Tibial artery (tissue), 4 donors: ENCODE measurements at regions not wholly inside any gene's neighbourhood (a gene's known extent, or its start where the extent isn't known, plus 50 kb on each side); places are given as distances from the start of the nearest gene placed in this dataset.

Source experiments
- DNase-seq, 2 donors: peaks; one replicate each; pipeline ENCODE4 v3.0.0-alpha.2; 2019
- H3K27ac ChIP-seq, 2 donors: fragments of 200-600 bp; sonication (generic) in 1 of 2; 1 replicate in 1 of 2; 2 replicates in 1 of 2; pipeline ENCODE4 v1.5.1; 2018 to 2019; ENCODE audit warnings: mild to moderate bottlenecking in 1 of 2
- H3K27me3 ChIP-seq, 2 donors: fragments of 200-600 bp; sonication (generic) in 1 of 2; one replicate each; pipeline versions ENCODE4 v1.5.1 to v1.6.0; 2016 to 2019
- H3K36me3 ChIP-seq, 3 donors: fragments of 200-600 bp; sonication (generic) in 2 of 3; one replicate each; pipeline ENCODE4 v1.5.1; 2016 to 2019; ENCODE audit warnings: mild to moderate bottlenecking in 2 of 3
- H3K4me1 ChIP-seq, 4 donors: fragments of 200-600 bp; sonication (generic) in 2 of 4; 1 replicate in 3 of 4; 2 replicates in 1 of 4; pipeline ENCODE4 v1.5.1; 2016 to 2019
- H3K4me3 ChIP-seq, 2 donors: fragments of 200-600 bp; sonication (generic) in 1 of 2; 1 replicate in 1 of 2; 2 replicates in 1 of 2; pipeline ENCODE4 v1.5.1; 2018 to 2019; ENCODE audit warnings: mild to moderate bottlenecking in 2 of 2
- H3K9me3 ChIP-seq, 3 donors: fragments of 200-600 bp; sonication (generic) in 1 of 3; one replicate each; pipeline ENCODE4 v1.5.1; 2016 to 2019
- intact Hi-C: fragments of 100-400 bp; cut with DNase I; formaldehyde crosslinking; loops from one replicate; pipeline ENCODE4 v1.15.0; 2023; ENCODE audit warnings: low total_unique reads
- TF ChIP-seq, protein P1 (sequence below), 2 experiments: fragments of 200-600 bp in 1 of 2; fragments of 450-650 bp in 1 of 2; IDR thresholded peaks; one replicate each; pipeline ENCODE4 v1.5.1; 2017 to 2019; ENCODE audit warnings: antibody characterized with exemption in 2 of 2, mild to moderate bottlenecking in 1 of 2, moderate library complexity in 1 of 2

DNA sequence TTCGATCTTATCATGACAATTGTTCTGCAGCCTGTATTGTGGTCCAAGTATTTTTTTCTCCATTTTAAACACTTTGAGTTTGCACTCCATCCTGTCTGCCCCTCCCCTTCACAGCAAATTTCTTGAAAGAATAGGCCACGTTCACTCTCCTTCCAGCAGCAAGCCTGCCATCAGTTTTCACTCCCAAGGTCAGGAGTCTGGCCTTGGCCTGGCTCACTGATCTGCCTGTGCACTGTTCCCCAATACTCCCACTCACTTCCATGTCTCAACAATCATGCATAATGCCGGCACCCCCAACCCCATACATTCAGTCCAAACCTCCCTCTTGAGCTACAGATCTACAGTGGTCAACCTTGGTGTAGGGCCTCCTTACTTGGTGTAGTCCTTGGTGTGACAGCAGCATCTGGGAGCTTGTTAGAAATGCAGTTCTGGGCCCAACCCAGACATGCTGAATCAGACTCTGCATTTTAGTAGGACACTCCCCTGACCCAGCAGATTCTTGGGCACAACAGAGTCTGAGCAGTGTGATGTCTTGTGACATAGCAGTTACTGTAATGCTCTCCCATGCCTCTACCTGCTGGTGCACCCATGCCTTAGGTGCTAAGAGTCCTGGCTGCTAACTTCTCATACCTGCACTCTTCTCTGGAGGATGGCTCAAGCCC, 58.3 kb upstream of the XCR1 start:
- DNase-seq = no peak
- H3K36me3 ChIP-seq = no peaks in the 10 kb centered on the region
- H3K27ac ChIP-seq = no peak overlapping the region
- intact Hi-C loops = no loop called here
- TF ChIP-seq, protein P1, sequence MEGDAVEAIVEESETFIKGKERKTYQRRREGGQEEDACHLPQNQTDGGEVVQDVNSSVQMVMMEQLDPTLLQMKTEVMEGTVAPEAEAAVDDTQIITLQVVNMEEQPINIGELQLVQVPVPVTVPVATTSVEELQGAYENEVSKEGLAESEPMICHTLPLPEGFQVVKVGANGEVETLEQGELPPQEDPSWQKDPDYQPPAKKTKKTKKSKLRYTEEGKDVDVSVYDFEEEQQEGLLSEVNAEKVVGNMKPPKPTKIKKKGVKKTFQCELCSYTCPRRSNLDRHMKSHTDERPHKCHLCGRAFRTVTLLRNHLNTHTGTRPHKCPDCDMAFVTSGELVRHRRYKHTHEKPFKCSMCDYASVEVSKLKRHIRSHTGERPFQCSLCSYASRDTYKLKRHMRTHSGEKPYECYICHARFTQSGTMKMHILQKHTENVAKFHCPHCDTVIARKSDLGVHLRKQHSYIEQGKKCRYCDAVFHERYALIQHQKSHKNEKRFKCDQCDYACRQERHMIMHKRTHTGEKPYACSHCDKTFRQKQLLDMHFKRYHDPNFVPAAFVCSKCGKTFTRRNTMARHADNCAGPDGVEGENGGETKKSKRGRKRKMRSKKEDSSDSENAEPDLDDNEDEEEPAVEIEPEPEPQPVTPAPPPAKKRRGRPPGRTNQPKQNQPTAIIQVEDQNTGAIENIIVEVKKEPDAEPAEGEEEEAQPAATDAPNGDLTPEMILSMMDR (IDR thresholded peaks at IDR 0.05) = no peak
- H3K9me3 ChIP-seq = no peaks in the 10 kb centered on the region
- no peak overlapping the region for H3K4me3 ChIP-seq
- H3K4me1 ChIP-seq = no peaks in the 10 kb centered on the region
- no peaks in the 10 kb centered on the region for H3K27me3 ChIP-seq

DNA sequence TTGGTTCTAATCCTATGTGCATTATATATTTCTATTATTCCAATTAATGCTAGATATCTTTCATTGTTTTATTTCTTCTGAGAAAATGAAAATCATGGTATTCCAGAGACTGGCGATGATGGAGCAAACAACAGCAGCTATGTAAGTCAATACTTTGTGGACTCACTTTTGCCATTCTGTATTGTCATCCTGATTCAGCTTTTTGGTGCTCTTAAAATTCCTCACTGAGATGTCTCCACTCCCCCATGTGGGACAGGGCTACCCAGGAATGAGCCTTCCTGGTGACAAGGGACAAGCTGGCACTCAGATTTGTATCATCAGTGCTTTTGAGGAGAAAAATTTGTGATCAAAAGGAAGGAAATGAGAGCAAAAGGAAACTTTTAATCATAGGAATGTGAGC, 56.7 kb upstream of the XCR1 start:
- Histone ChIP-seq H3K36me3 (no peaks in the 10 kb centered on the region), H3K27ac (no peak overlapping the region), H3K4me1 (no peaks in the 10 kb centered on the region), H3K9me3 (no peaks in the 10 kb centered on the region), H3K27me3 (no peaks in the 10 kb centered on the region), H3K4me3 (no peak overlapping the region)
- TF ChIP-seq, protein P1 (IDR thresholded peaks at IDR 0.05) = no peak
- intact Hi-C loops = no loop called here
- no peak for DNase-seq

DNA sequence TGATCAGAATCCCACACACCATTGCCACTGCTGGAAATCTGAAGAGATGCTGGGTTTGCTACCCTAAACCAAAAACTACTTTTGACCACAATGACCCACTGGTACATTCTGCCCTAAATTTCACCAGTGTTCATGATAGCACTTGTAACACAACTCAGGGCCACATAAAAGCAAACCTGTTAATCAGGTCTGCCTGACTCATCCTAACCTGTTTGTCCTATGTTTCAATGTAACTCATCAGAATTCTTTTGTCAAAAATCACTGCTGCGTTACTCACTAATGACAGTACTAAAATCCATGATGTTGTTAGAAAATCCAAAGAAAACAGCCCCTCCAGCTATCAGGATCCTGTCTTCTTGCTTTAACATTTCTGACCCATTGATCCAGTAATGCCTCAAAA, 55.6 kb upstream of the XCR1 start:
- H3K27me3 ChIP-seq = no peaks in the 10 kb centered on the region
- no peak for DNase-seq
- H3K27ac ChIP-seq = no peak overlapping the region
- TF ChIP-seq, protein P1 (IDR thresholded peaks at IDR 0.05) = no peak
- H3K9me3 ChIP-seq = no peaks in the 10 kb centered on the region
- no peaks in the 10 kb centered on the region for H3K36me3 ChIP-seq
- intact Hi-C loops = no loop called here
- H3K4me3 ChIP-seq = no peak overlapping the region
- no peaks in the 10 kb centered on the region for H3K4me1 ChIP-seq

DNA sequence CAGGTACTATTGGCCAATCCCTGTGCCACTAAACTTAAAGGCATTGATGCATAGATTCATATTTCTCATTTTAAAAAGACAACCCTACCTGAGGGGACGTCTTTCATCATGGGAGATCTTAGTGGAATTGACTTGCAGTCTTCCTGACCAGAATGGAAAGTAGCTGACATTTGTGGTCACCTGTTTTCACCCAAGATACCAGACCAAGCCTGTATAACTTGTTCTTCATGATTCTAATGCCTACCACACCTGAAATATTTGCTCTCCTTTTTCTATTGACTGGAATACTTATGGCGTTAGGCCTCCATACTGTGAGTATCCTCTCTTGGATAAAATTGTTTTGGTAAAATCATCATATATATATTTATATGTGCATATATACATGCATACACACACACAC, 54.7 kb upstream of the XCR1 start:
- Histone ChIP-seq H3K27me3 (no peaks in the 10 kb centered on the region), H3K4me1 (no peaks in the 10 kb centered on the region), H3K4me3 (no peak overlapping the region), H3K27ac (no peak overlapping the region), H3K9me3 (no peaks in the 10 kb centered on the region), H3K36me3 (no peaks in the 10 kb centered on the region)
- intact Hi-C loops = no loop called here
- DNase-seq = no peak
- TF ChIP-seq, protein P1 (IDR thresholded peaks at IDR 0.05) = no peak

DNA sequence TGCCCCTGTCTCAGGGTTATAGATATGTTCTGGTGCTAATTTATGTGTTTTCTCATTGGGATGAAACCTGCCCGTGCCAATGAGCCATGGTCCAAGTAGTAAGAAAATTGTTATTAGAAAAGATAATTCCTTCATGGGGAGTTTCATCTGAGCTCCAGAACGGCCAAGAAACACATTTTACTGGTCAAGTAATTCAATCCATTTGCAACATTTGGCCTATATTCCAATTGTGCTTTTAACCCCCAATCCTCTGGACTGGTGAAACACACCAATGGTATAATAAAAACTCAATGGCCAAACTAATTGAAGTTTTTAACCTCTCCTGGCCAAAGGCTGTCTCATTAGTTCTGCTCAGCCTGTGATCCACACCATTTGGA, 53.7 kb upstream of the XCR1 start:
- intact Hi-C loops = no loop called here

More for the DNA sequence above, 53.7 kb upstream of the XCR1 start:
- H3K36me3 ChIP-seq = no peaks in the 10 kb centered on the region
- no peak for DNase-seq
- H3K27ac ChIP-seq = no peak overlapping the region
- H3K9me3 ChIP-seq = no peaks in the 10 kb centered on the region
- H3K4me3 ChIP-seq = no peak overlapping the region
- H3K27me3 ChIP-seq = no peaks in the 10 kb centered on the region
- no peaks in the 10 kb centered on the region for H3K4me1 ChIP-seq
- TF ChIP-seq, protein P1 (IDR thresholded peaks at IDR 0.05) = no peak
